PC-9 (cell line): ENCODE measurements at regions not wholly inside any gene's neighbourhood (a gene's known extent, or its start where the extent isn't known, plus 50 kb on each side); places are given as distances from the start of the nearest gene placed in this dataset.

ENCODE experiments used
- BruUV-seq: library from RNA; stranded (reverse); fragments of 400-500 nt; replicated peaks from 2 replicates; lab custom pipeline; 2021; lab: Mats Ljungman, UMichigan
- CTCF ChIA-PET: fragments of 300-600 bp; sonication (Branson Sonifier 250); formaldehyde crosslinking; loops from one replicate; lab custom pipeline; 2022; ENCODE audit warnings: antibody characterized with exemption; lab: Charles Lee
- POLR2A ChIA-PET: fragments of 300-600 bp; sonication (Branson Sonifier 250); formaldehyde crosslinking; loops from one replicate; lab custom pipeline; 2022; ENCODE audit warnings: antibody characterized with exemption; ENCODE audit not compliant: unreplicated experiment; lab: Charles Lee
- DNase-seq, 2 experiments: peaks; one replicate each; pipeline versions ENCODE4 v3.0.0 to v3.0.0-alpha.2; 2015 to 2022; ENCODE audit warnings: mixed read lengths in 1 of 2
- H2AFZ ChIP-seq: fragments of 200-600 bp; sonication (generic); 2 replicates; pipeline ENCODE4 v1.8.1; 2017; ENCODE audit warnings: antibody characterized with exemption
- H3F3A ChIP-seq: fragments of 200-600 bp; sonication (generic); 2 replicates; pipeline ENCODE4 v1.8.1; 2017; ENCODE audit warnings: antibody characterized with exemption, mild to moderate bottlenecking, low read depth; ENCODE audit not compliant: insufficient read depth
- H3K27ac ChIP-seq: fragments of 200-600 bp; sonication (generic); 2 replicates; pipeline ENCODE4 v1.6.1; 2016; ENCODE audit warnings: mixed run types
- H3K27me3 ChIP-seq: fragments of 200-600 bp; sonication (generic); 2 replicates; pipeline ENCODE4 v1.6.1; 2016; ENCODE audit warnings: low read depth, mixed run types; ENCODE audit not compliant: insufficient read depth
- H3K36me3 ChIP-seq: fragments of 200-600 bp; sonication (generic); 2 replicates; pipeline ENCODE4 v1.6.1; 2016; ENCODE audit warnings: low read depth, mixed run types
- H3K4me1 ChIP-seq: fragments of 200-600 bp; sonication (generic); replicated peaks from 2 replicates; pipeline ENCODE4 v1.6.1; 2016; ENCODE audit warnings: mixed run types; ENCODE audit not compliant: insufficient read depth
- H3K4me2 ChIP-seq: fragments of 200-600 bp; sonication (generic); 2 replicates; pipeline ENCODE4 v1.6.1; 2017; ENCODE audit warnings: mixed run types
- H3K4me3 ChIP-seq: fragments of 200-600 bp; sonication (generic); 2 replicates; pipeline ENCODE4 v1.6.1; 2016; ENCODE audit warnings: mixed run types
- H3K79me2 ChIP-seq: fragments of 200-600 bp; sonication (generic); 2 replicates; pipeline ENCODE4 v1.6.1; 2017; ENCODE audit warnings: low read depth, mixed run types
- H3K9me2 ChIP-seq: fragments of 200-600 bp; sonication (generic); 2 replicates; pipeline ENCODE4 v1.8.1; 2017; ENCODE audit warnings: mild to moderate bottlenecking; ENCODE audit not compliant: insufficient read depth
- H3K9me3 ChIP-seq: fragments of 200-600 bp; sonication (generic); 2 replicates; pipeline ENCODE4 v1.8.1; 2016; ENCODE audit warnings: low read depth; ENCODE audit not compliant: insufficient read depth
- H4K20me1 ChIP-seq: fragments of 200-600 bp; sonication (generic); 2 replicates; pipeline ENCODE4 v1.8.1; 2017; ENCODE audit not compliant: insufficient read depth
- EZH2 ChIP-seq: fragments of 200-600 bp; sonication (generic); IDR thresholded peaks from 2 replicates; pipeline ENCODE4 v1.8.0; 2017; ENCODE audit warnings: antibody characterized with exemption, low read depth
- intact Hi-C: fragments of 100-400 bp; cut with micrococcal nuclease; formaldehyde crosslinking; loops from one replicate; pipeline ENCODE4 v1.10.0; 2022; ENCODE audit not compliant: unreplicated experiment
- TF ChIP-seq, protein P1 (sequence below): fragments of 200-600 bp; sonication (generic); conservative IDR thresholded peaks from 2 replicates; pipeline ENCODE4 v1.6.1; 2017; ENCODE audit warnings: mixed run types, antibody characterized with exemption, mild to moderate bottlenecking, moderate library complexity

DNA sequence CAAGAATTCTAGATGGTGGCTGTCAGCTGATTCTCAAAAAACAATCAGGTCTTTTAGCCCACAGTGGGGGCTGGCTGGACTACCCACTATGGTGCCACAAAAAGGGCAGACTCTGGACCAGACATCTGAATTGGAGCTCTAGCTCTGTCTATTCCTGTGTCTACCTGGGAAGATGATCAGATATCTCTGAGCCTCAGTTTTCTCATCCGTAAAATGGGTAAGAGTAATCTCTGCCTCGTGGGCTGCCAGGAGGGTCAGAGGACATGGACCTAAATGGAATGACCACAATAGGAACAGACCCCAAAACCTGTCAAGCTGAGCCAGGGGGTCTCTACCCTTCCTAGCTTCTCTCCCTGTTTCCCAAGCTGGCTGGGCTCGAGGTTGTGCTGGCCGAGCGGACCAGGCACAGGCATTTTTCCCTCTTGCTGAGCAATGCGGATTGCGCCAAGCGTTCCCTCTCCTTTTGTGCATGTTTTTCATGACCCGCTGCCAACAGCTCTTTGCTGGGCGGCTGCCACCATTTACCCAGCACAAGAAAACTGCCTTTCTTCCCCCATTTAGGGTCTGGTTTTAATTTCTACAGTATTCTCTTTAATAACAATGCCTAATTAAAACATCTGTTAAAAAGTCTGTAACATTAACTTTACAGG, 74.7 kb upstream of the MAFB start:
- Histone ChIP-seq H3K9me2 (no peaks in the 10 kb centered on the region), H3K79me2 (no peaks in the 10 kb centered on the region), H3K36me3 (no peaks in the 10 kb centered on the region), H3K4me3 (no peak overlapping the region), H3K27ac (no peak overlapping the region), H3K4me2 (no peak overlapping the region), H2AFZ (no peak overlapping the region), H4K20me1 (no peaks in the 10 kb centered on the region; the same call in 1 of the 2 replicates), H3F3A (no peaks in the 10 kb centered on the region), H3K9me3 (no peaks in the 10 kb centered on the region), H3K4me1 (no peaks in the 10 kb centered on the region), H3K27me3 (peaks cover 80% of the 10 kb centered on the region)
- ChIA-PET POLR2A (no interaction called here), CTCF (no interaction called here)
- no peak for DNase-seq
- no TSS peak for BruUV-seq
- no peak for TF ChIP-seq EZH2
- TF ChIP-seq, protein P1, sequence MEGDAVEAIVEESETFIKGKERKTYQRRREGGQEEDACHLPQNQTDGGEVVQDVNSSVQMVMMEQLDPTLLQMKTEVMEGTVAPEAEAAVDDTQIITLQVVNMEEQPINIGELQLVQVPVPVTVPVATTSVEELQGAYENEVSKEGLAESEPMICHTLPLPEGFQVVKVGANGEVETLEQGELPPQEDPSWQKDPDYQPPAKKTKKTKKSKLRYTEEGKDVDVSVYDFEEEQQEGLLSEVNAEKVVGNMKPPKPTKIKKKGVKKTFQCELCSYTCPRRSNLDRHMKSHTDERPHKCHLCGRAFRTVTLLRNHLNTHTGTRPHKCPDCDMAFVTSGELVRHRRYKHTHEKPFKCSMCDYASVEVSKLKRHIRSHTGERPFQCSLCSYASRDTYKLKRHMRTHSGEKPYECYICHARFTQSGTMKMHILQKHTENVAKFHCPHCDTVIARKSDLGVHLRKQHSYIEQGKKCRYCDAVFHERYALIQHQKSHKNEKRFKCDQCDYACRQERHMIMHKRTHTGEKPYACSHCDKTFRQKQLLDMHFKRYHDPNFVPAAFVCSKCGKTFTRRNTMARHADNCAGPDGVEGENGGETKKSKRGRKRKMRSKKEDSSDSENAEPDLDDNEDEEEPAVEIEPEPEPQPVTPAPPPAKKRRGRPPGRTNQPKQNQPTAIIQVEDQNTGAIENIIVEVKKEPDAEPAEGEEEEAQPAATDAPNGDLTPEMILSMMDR = no peak
- intact Hi-C loops = no loop called here

DNA sequence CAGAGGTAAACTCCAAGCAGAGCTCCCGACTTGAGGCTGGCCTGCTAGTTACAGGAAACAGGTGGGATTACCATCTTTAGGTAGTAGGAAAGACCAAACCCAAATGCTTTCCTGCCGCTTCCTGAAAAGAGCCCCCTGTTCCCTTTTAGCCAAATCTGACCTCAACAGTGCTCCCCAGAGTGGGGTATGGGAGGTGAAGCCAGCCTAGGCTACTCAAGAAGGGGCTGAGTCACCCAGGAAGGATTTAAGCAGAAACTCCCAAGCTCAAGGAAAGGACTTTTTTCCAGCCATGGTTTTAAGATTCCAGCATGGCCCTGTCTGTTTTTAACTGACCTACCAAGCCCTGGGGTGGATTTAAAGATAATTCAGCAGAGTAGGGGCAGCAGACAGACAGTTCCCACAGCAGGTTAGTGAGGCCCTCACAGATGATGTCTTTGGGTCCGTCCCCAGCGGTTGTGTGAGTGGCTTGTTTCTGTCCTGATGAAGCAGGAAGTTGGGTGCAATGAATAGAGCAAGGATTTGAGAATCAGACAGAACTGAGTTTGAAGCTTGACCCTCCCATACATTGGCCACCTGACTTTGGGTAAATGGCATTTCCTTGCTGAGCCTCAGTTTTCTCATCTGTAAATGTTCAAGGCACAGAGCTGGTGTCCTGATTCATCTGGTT, 76.9 kb upstream of the MAFB start:
- no peak overlapping the region for H2AFZ ChIP-seq
- no peak overlapping the region for H3K4me3 ChIP-seq
- no peak for DNase-seq
- no peaks in the 10 kb centered on the region for H3K9me3 ChIP-seq
- BruUV-seq = no TSS peak
- ChIA-PET CTCF (no interaction called here), POLR2A (no interaction called here)
- H4K20me1 ChIP-seq = no peaks in the 10 kb centered on the region
- no peaks in the 10 kb centered on the region for H3F3A ChIP-seq
- TF ChIP-seq EZH2 = no peak
- TF ChIP-seq, protein P1 = no peak
- no peaks in the 10 kb centered on the region for H3K4me1 ChIP-seq
- intact Hi-C loops = no loop called here
- H3K27me3 ChIP-seq = peaks cover 84% of the 10 kb centered on the region
- H3K27ac ChIP-seq = no peak overlapping the region
- no peaks in the 10 kb centered on the region for H3K79me2 ChIP-seq
- no peaks in the 10 kb centered on the region for H3K9me2 ChIP-seq
- H3K4me2 ChIP-seq = no peak overlapping the region
- H3K36me3 ChIP-seq = no peaks in the 10 kb centered on the region

DNA sequence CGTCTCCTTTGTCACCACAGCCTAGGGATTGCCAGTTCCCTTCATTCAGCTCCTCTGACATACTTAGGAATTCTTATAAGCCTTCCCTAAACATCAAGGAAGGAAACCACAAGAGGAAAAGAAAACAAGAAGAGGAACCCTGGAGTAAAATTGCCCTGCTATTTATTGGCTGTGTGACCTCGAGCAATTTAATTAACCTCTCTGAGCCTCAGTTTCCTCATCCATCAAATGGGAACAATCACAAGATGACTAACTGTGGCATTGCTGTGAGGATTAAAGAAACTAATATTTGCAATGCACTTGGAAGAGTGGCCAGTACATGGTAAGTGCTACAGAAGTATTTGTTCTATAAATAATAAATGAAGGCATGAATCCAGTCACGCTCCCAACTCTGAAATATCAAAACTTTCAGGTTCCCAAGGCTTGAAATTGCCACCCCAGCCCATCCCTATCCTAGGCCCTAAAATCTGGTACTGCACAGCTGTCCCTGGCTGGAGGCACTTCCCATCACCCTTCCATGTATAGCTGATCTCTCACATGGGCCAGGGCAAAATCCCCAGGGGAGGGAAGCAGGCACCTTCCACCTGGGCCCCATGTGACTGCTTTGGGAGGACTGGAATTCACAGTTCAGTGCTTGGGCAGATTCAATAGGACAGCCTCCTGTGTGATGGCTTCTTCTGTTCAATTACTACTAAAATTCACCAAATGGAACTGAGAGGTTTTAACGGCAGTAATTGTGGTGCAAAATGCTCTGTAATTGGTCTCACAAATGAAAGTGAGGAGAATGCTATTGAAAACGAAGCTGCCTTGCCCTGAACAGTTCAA, 78.0 kb upstream of the MAFB start:
- Histone ChIP-seq H3K4me2 (no peak overlapping the region), H3K4me1 (no peaks in the 10 kb centered on the region), H3K27me3 (peaks cover 88% of the 10 kb centered on the region), H3K36me3 (no peaks in the 10 kb centered on the region), H3K4me3 (no peak overlapping the region), H3K9me3 (no peaks in the 10 kb centered on the region), H3K79me2 (no peaks in the 10 kb centered on the region), H3K9me2 (no peaks in the 10 kb centered on the region), H2AFZ (no peak overlapping the region), H3F3A (no peaks in the 10 kb centered on the region), H3K27ac (no peak overlapping the region), H4K20me1 (no peaks in the 10 kb centered on the region)
- BruUV-seq = no TSS peak
- no peak for DNase-seq
- intact Hi-C loops = no loop called here
- ChIA-PET POLR2A (interaction anchor here (0.6 kb wide), 1 partner anchor 15 kb away, joined by 5 read pairs; no protein-coding TSS in a partner anchor), CTCF (no interaction called here)
- TF ChIP-seq, protein P1 = no peak
- no peak for TF ChIP-seq EZH2
